Keratinocyte (primary cell): ENCODE measurements at regions not wholly inside any gene's neighbourhood (a gene's known extent, or its start where the extent isn't known, plus 50 kb on each side); places are given as distances from the start of the nearest gene placed in this dataset.

Source experiments
- CTCF ChIP-seq, 3 experiments: IDR thresholded peaks in 1 of 3; conservative IDR thresholded peaks in 1 of 3; optimal IDR thresholded peaks in 1 of 3; 2 replicates in 2 of 3; 3 replicates in 1 of 3; pipeline versions ENCODE3 to v1.5.1; 2011; ENCODE audit warnings: low read length in 3 of 3, mild to moderate bottlenecking in 3 of 3, moderate library complexity in 2 of 3, control low read depth in 1 of 3, inconsistent platforms in 1 of 3; ENCODE audit not compliant: insufficient read depth in 2 of 3; ENCODE audit errors: extremely low read depth in 1 of 3
- EZH2 ChIP-seq: IDR thresholded peaks from one replicate; pipeline ENCODE4 v1.6.1; 2012; ENCODE audit warnings: inconsistent platforms, mild to moderate bottlenecking, low read length, moderate library complexity

GRCh38 chr2:4973354-4973753 lies 718.8 kb upstream of the SOX11 start:
- TF ChIP-seq CTCF (optimal IDR thresholded peaks at IDR 0.05 in 1 of 3, IDR thresholded peaks at IDR 0.05 in 1 of 3, conservative IDR thresholded peaks at IDR 0.05 in 1 of 3; ENCODE audit: extremely low read depth in 1 of 3, insufficient read depth in 2 of 3, low read length in 3 of 3), result no peak
- no peak for TF ChIP-seq EZH2
